Pancreas (tissue), 10 donors: ENCODE measurements at regions not wholly inside any gene's neighbourhood (a gene's known extent, or its start where the extent isn't known, plus 50 kb on each side); places are given as distances from the start of the nearest gene placed in this dataset.

Experiments used
- ATAC-seq, 4 donors: fragments of 200-7000 bp; cut with Tn5 transposase; one replicate each; pipeline versions ENCODE4 v1.8.0 to v1.9.1; 2020; ENCODE audit warnings: mild to moderate bottlenecking in 4 of 4, moderate library complexity in 4 of 4
- DNase-seq, 6 donors: peaks; one replicate each; pipeline ENCODE4 v3.0.0-alpha.2; 2020
- FAIRE-seq: peaks from 2 replicates; lab custom pipeline; 2012; peaks lifted over from hg19 to GRCh38; lab: Jason Lieb, UNC
- H3K27ac ChIP-seq, 4 donors: fragments of 200-600 bp; sonication (generic); 1 replicate in 3 of 4; 2 replicates in 1 of 4; pipeline versions ENCODE4 v1.5.0 to v1.8.0; 2020
- H3K27me3 ChIP-seq, 4 donors: fragments of 200-600 bp; one replicate each; pipeline ENCODE4 v1.8.0; 2021
- H3K36me3 ChIP-seq, 3 donors: fragments of 200-600 bp; sonication (generic) in 1 of 3; one replicate each; pipeline versions ENCODE4 v1.5.0 to v1.8.0; 2020 to 2021
- H3K4me1 ChIP-seq, 3 donors: fragments of 200-600 bp; one replicate each; pipeline ENCODE4 v1.8.0; 2021
- H3K4me3 ChIP-seq, 4 donors: fragments of 200-600 bp; sonication (generic) in 2 of 4; one replicate each; pipeline versions ENCODE4 v1.5.0 to v1.8.0; 2020 to 2021
- H3K9me3 ChIP-seq, 4 donors: fragments of 200-600 bp; one replicate each; pipeline ENCODE4 v1.8.0; 2021
- whole genome bisulfite sequencing, 2 donors: extraction: QIAGEN DNeasy Blood & Tissue Kit; methylation state at CpG; one replicate each; pipeline ENCODE4 v1.1.7; 2013; 5-methylcytosine and 5-hydroxymethylcytosine counted together
- intact Hi-C, 3 donors: fragments of 100-400 bp; cut with DNase I; formaldehyde crosslinking; loops; one replicate each; pipeline versions ENCODE4 v1.11.1 to v1.14.2; 2022
- TF ChIP-seq, protein P1 (sequence below), 4 donors: fragments of 200-600 bp; sonication (generic) in 3 of 4; IDR thresholded peaks; one replicate each; pipeline versions ENCODE4 v1.5.0 to v1.8.0; 2021; ENCODE audit warnings: antibody characterized with exemption in 4 of 4
- donor health status: healthy with polysubstance abuse.
- donor health status: DM: no; HTN: no; CAD: no; lungs with moderate emphysema.
- donor health status: DM: no; HTN: no; CAD: no.
- donor health status: control.
- donor health status: control.
- donor health status: Bipolar disorder and iron deficiency.
- donor health status: DM: yes; HTN: yes; CAD: no.
- donor health status: DM: no; HTN: no; CAD: no.
- donor health status: DM: no; HTN: no; CAD: no.
- donor health status: DM: yes; HTN: yes; CAD: no.

DNA sequence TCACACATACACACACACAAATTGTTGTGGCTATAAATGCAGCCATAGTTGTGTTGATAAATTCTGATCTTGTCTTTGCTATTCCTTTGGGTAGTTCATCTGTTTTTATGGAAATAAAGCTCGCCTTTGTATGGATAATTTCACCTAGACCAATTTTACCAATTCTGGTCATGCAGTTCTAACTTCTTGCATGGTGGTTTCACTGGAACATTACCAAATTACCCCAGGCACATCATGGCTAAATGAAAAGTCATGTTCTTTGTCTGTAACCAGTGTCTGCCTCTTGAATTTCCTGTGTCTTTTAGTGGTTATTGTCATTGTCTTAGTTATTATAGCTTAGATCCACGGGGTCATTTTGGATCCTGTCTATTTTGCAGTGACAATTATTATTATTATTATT is 50.3 kb upstream of the TMC1 start:
- peaks cover 0 to 2% (median 0%) of the 10 kb centered on the region in 3 donors for H3K4me1 ChIP-seq
- DNase-seq (no peak), ATAC-seq (no peak), FAIRE-seq (no peak)
- no peak overlapping the region for H3K4me3 ChIP-seq
- intact Hi-C loops: no loop called here
- H3K27ac ChIP-seq: no peak overlapping the region
- H3K36me3 ChIP-seq: no peaks in the 10 kb centered on the region
- TF ChIP-seq, protein P1, sequence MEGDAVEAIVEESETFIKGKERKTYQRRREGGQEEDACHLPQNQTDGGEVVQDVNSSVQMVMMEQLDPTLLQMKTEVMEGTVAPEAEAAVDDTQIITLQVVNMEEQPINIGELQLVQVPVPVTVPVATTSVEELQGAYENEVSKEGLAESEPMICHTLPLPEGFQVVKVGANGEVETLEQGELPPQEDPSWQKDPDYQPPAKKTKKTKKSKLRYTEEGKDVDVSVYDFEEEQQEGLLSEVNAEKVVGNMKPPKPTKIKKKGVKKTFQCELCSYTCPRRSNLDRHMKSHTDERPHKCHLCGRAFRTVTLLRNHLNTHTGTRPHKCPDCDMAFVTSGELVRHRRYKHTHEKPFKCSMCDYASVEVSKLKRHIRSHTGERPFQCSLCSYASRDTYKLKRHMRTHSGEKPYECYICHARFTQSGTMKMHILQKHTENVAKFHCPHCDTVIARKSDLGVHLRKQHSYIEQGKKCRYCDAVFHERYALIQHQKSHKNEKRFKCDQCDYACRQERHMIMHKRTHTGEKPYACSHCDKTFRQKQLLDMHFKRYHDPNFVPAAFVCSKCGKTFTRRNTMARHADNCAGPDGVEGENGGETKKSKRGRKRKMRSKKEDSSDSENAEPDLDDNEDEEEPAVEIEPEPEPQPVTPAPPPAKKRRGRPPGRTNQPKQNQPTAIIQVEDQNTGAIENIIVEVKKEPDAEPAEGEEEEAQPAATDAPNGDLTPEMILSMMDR (IDR thresholded peaks at IDR 0.05): no peak
- no peaks in the 10 kb centered on the region for H3K9me3 ChIP-seq
- H3K27me3 ChIP-seq: no peaks in the 10 kb centered on the region
- 89 to 93% methylated on average over 2 of the region's 2 CpGs for WGBS, 2 donors

DNA sequence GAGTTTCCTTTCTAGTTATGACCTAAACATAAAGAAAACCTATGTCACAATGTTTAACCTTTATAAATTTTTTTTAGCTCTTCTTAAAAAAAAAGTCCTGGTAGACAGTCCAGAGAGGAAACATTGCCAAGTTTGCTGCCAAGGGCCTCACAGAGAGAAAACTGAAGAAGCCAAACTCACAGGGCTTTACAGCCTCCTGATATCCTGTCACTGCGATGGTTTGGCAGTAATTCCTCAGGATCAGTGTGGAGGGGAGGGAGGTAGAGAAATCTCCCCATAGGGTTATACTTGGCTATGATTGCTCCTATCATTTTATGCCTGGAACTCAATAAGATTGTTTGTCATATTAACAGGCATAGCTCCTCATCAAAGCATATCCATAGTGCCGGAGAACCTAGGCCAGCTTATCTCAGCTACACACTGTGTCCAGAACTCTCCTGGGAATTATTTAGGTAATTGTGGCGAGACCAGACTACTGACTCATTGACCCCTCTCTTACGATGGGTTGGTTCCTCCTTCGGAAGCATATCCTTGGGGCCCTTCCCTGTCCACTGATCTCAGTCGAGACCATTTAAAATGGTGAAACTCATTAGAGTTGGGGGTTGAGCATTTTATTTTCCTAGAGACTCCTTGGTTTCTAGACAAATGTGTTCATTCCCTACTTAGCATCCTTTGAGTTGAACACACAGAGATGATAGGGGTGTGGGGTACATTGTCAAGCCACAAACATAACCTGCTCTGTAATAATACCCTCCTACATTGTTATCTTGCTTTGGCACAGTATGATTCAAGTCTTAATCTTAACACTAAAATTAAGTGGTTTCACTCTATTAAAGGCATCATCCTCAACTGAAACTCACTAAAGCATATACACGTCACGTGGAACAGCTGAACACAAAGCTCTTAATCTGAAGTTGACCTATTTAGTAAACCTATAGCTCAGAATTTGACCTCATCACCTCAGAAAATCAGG is 53.4 kb upstream of the TMC1 start:
- Histone ChIP-seq H3K4me1 (no peaks in the 10 kb centered on the region), H3K4me3 (no peak overlapping the region), H3K36me3 (no peaks in the 10 kb centered on the region), H3K27ac (no peak overlapping the region), H3K9me3 (no peaks in the 10 kb centered on the region), H3K27me3 (no peaks in the 10 kb centered on the region)
- no peak for DNase-seq
- TF ChIP-seq, protein P1 (IDR thresholded peaks at IDR 0.05): no peak
- 89 to 90% methylated on average over 8 of the region's 8 CpGs for WGBS, 2 donors
- FAIRE-seq: no peak
- no peak for ATAC-seq
- intact Hi-C loops: no loop called here

DNA sequence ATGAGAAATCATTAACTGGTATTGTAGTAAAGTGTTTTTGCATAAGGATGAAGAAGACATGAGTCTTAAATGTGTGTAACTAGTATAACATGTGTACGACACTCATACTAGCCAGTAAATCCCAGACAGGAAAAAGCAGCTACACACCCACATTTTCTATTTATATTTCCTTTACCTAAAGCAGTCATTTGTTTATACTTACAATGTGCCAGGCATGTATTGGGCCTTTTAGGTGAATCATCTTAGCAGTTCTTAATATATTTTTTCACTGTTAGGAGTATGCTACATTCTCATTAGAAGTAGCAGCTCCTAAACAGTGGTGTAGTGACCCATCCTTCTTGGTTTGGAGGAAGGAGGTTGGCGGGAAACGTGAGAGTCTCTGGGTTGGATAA is 55.8 kb upstream of the TMC1 start:
- no peak for ATAC-seq
- Histone ChIP-seq H3K36me3 (no peaks in the 10 kb centered on the region), H3K9me3 (no peaks in the 10 kb centered on the region), H3K27me3 (no peaks in the 10 kb centered on the region), H3K4me1 (peaks cover 4 to 12% (median 11%) of the 10 kb centered on the region in 3 donors), H3K27ac (no peak overlapping the region), H3K4me3 (no peak overlapping the region)
- DNase-seq: no peak
- WGBS, 2 donors: 92 to 93% methylated on average over 3 of the region's 3 CpGs
- FAIRE-seq: no peak
- TF ChIP-seq, protein P1 (IDR thresholded peaks at IDR 0.05): no peak
- intact Hi-C loops: no loop called here

DNA sequence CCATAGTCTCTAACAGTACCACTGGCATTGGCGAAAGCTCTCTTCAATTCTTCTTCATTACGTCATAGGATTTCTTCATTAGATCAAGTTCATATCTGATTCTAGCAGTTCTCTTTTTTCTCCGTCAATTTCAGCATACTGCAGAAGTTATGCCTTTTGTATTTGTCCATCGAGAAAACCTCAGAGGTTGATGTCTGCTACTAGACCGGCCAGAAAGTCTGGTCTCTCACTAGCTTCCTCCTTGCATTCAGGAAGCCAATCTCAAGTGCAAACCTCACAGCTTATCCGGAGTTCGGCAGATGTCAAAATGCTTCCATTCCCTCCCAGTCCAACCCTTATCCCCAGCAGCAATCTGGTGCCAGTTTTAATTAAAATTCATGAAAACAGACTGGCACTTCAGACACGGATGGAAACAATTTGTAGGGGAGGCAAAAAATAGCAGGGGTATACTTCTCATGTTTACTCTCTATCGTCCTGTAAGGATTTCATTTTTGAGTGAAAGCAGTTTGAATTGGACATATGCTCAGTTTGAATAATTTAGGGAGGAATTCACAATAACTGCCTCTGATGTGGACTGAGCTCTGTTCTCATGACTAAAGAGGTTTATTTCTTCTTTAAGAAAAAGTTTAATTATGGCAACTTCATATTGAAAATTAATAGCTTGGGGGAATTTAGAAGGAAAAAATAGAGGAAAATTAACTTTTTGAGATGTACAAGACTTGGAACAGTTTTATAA is 56.4 kb upstream of the TMC1 start:
- Histone ChIP-seq H3K27me3 (no peaks in the 10 kb centered on the region), H3K36me3 (no peaks in the 10 kb centered on the region), H3K4me1 (peaks cover 9 to 17% (median 17%) of the 10 kb centered on the region in 3 donors), H3K4me3 (no peak overlapping the region), H3K9me3 (no peaks in the 10 kb centered on the region), H3K27ac (no peak overlapping the region)
- 77 to 82% methylated on average over 9 of the region's 9 CpGs for WGBS, 2 donors
- FAIRE-seq (no peak), ATAC-seq (peak in 2 of 4 donors; percentile 8 to 25), DNase-seq (no peak)
- intact Hi-C loops: no loop called here
- TF ChIP-seq, protein P1 (IDR thresholded peaks at IDR 0.05): no peak
